ENCODE measurements at regions not wholly inside any gene's neighbourhood (a gene's known extent, or its start where the extent isn't known, plus 50 kb on each side); places are given as distances from the start of the nearest gene placed in this dataset.
"Not testable (repeated sequence)": the region's sequence is repeated elsewhere in the genome, so short reads cannot be mapped to it uniquely, and the experiment has no call there.

GRCh38 chr2:91498065-91498449 lies 2806.6 kb downstream of the RPIA start:
- not testable (repeated sequence) for H3K9me3 ChIP-seq (ENCODE audit: insufficient read depth, low read depth, low read length); H3K27ac Mint-ChIP-seq (ENCODE audit: unreplicated experiment); H3K27me3 ChIP-seq (ENCODE audit: insufficient read depth, low read length); H4K20me1 ChIP-seq (ENCODE audit: insufficient read depth, low read length); H3K36me3 Mint-ChIP-seq (ENCODE audit: low read depth, unreplicated experiment); H3K4me1 ChIP-seq (ENCODE audit: insufficient read depth, low read length); H3K79me2 ChIP-seq (ENCODE audit: insufficient read depth, low read length); H3K36me3 ChIP-seq (ENCODE audit: insufficient read depth, low read length); H3K4me3 Mint-ChIP-seq (ENCODE audit: unreplicated experiment); H3K27me3 Mint-ChIP-seq (ENCODE audit: low read depth, unreplicated experiment); H3K27ac ChIP-seq (ENCODE audit: low read depth, low read length); FAIRE-seq; H3K9ac ChIP-seq (ENCODE audit: low read length); DNase-seq (ENCODE audit: low read depth); H3K4me1 Mint-ChIP-seq (ENCODE audit: low read depth, unreplicated experiment); H2AFZ ChIP-seq (ENCODE audit: low read depth, low read length); H3K4me3 ChIP-seq (ENCODE audit: insufficient read depth, low read depth, low read length); H3K4me2 ChIP-seq (ENCODE audit: low read length)
- peaks cover 11% of the 10 kb centered on the region for H3K9me3 Mint-ChIP-seq (ENCODE audit: unreplicated experiment)

GRCh38 chr2:91498513-91499250 lies 2807.2 kb downstream of the RPIA start:
- not testable (repeated sequence) for H3K79me2 ChIP-seq (ENCODE audit: insufficient read depth, low read length); FAIRE-seq; H3K4me2 ChIP-seq (ENCODE audit: low read length); H4K20me1 ChIP-seq (ENCODE audit: insufficient read depth, low read length); H2AFZ ChIP-seq (ENCODE audit: low read depth, low read length); H3K4me3 Mint-ChIP-seq (ENCODE audit: unreplicated experiment); H3K27ac ChIP-seq (ENCODE audit: low read depth, low read length); H3K4me1 Mint-ChIP-seq (ENCODE audit: low read depth, unreplicated experiment); DNase-seq (ENCODE audit: low read depth); H3K27me3 ChIP-seq (ENCODE audit: insufficient read depth, low read length); H3K36me3 Mint-ChIP-seq (ENCODE audit: low read depth, unreplicated experiment); H3K27ac Mint-ChIP-seq (ENCODE audit: unreplicated experiment); H3K9ac ChIP-seq (ENCODE audit: low read length); H3K4me3 ChIP-seq (ENCODE audit: insufficient read depth, low read depth, low read length); H3K9me3 ChIP-seq (ENCODE audit: insufficient read depth, low read depth, low read length); H3K36me3 ChIP-seq (ENCODE audit: insufficient read depth, low read length); H3K4me1 ChIP-seq (ENCODE audit: insufficient read depth, low read length); H3K27me3 Mint-ChIP-seq (ENCODE audit: low read depth, unreplicated experiment)
- H3K9me3 Mint-ChIP-seq (ENCODE audit: unreplicated experiment), result peaks cover 11% of the 10 kb centered on the region

GRCh38 chr2:91499431-91500050 lies 2808.1 kb downstream of the RPIA start:
- H3K36me3 Mint-ChIP-seq (ENCODE audit: low read depth, unreplicated experiment); H3K4me1 ChIP-seq (ENCODE audit: insufficient read depth, low read length); H3K4me2 ChIP-seq (ENCODE audit: low read length); DNase-seq (ENCODE audit: low read depth); H3K9me3 ChIP-seq (ENCODE audit: insufficient read depth, low read depth, low read length); H3K9ac ChIP-seq (ENCODE audit: low read length); H3K27ac ChIP-seq (ENCODE audit: low read depth, low read length); H3K4me1 Mint-ChIP-seq (ENCODE audit: low read depth, unreplicated experiment); H3K4me3 Mint-ChIP-seq (ENCODE audit: unreplicated experiment); H3K79me2 ChIP-seq (ENCODE audit: insufficient read depth, low read length); H4K20me1 ChIP-seq (ENCODE audit: insufficient read depth, low read length); H2AFZ ChIP-seq (ENCODE audit: low read depth, low read length); H3K27me3 ChIP-seq (ENCODE audit: insufficient read depth, low read length); H3K4me3 ChIP-seq (ENCODE audit: insufficient read depth, low read depth, low read length); FAIRE-seq; H3K27me3 Mint-ChIP-seq (ENCODE audit: low read depth, unreplicated experiment); H3K36me3 ChIP-seq (ENCODE audit: insufficient read depth, low read length); H3K27ac Mint-ChIP-seq (ENCODE audit: unreplicated experiment): not testable (repeated sequence)
- H3K9me3 Mint-ChIP-seq (ENCODE audit: unreplicated experiment), result peaks cover 11% of the 10 kb centered on the region

- H3K4me1 ChIP-seq (ENCODE audit: insufficient read depth, low read length); H3K36me3 Mint-ChIP-seq (ENCODE audit: low read depth, unreplicated experiment); H3K4me3 ChIP-seq (ENCODE audit: insufficient read depth, low read depth, low read length); H3K27me3 Mint-ChIP-seq (ENCODE audit: low read depth, unreplicated experiment); H3K9me3 ChIP-seq (ENCODE audit: insufficient read depth, low read depth, low read length); H3K27ac ChIP-seq (ENCODE audit: low read depth, low read length); H3K36me3 ChIP-seq (ENCODE audit: insufficient read depth, low read length); H3K4me2 ChIP-seq (ENCODE audit: low read length); FAIRE-seq; H3K27ac Mint-ChIP-seq (ENCODE audit: unreplicated experiment); DNase-seq (ENCODE audit: low read depth); H3K9ac ChIP-seq (ENCODE audit: low read length); H3K4me1 Mint-ChIP-seq (ENCODE audit: low read depth, unreplicated experiment); H3K27me3 ChIP-seq (ENCODE audit: insufficient read depth, low read length); H4K20me1 ChIP-seq (ENCODE audit: insufficient read depth, low read length); H3K79me2 ChIP-seq (ENCODE audit: insufficient read depth, low read length); H3K4me3 Mint-ChIP-seq (ENCODE audit: unreplicated experiment); H2AFZ ChIP-seq (ENCODE audit: low read depth, low read length): not testable (repeated sequence)
- peaks cover 11% of the 10 kb centered on the region for H3K9me3 Mint-ChIP-seq (ENCODE audit: unreplicated experiment)
Measured at GRCh38 chr2:91500246-91500977, 2808.9 kb downstream of the RPIA start.

- not testable (repeated sequence) for H3K27ac Mint-ChIP-seq (ENCODE audit: unreplicated experiment); FAIRE-seq; H3K4me3 ChIP-seq (ENCODE audit: insufficient read depth, low read depth, low read length); H2AFZ ChIP-seq (ENCODE audit: low read depth, low read length); H3K4me3 Mint-ChIP-seq (ENCODE audit: unreplicated experiment); H3K4me1 Mint-ChIP-seq (ENCODE audit: low read depth, unreplicated experiment); H3K4me1 ChIP-seq (ENCODE audit: insufficient read depth, low read length); H3K36me3 ChIP-seq (ENCODE audit: insufficient read depth, low read length); DNase-seq (ENCODE audit: low read depth); H4K20me1 ChIP-seq (ENCODE audit: insufficient read depth, low read length); H3K27me3 ChIP-seq (ENCODE audit: insufficient read depth, low read length); H3K9me3 ChIP-seq (ENCODE audit: insufficient read depth, low read depth, low read length); H3K9ac ChIP-seq (ENCODE audit: low read length); H3K27me3 Mint-ChIP-seq (ENCODE audit: low read depth, unreplicated experiment); H3K4me2 ChIP-seq (ENCODE audit: low read length); H3K27ac ChIP-seq (ENCODE audit: low read depth, low read length); H3K79me2 ChIP-seq (ENCODE audit: insufficient read depth, low read length); H3K36me3 Mint-ChIP-seq (ENCODE audit: low read depth, unreplicated experiment)
- H3K9me3 Mint-ChIP-seq (ENCODE audit: unreplicated experiment), result peaks cover 11% of the 10 kb centered on the region
Measured at GRCh38 chr2:91500978-91501310, 2809.5 kb downstream of the RPIA start.
